Stomach (tissue), 4 donors: ENCODE measurements at regions not wholly inside any gene's neighbourhood (a gene's known extent, or its start where the extent isn't known, plus 50 kb on each side); places are given as distances from the start of the nearest gene placed in this dataset.

Source experiments
- EP300 ChIP-seq: sonication (generic); formaldehyde crosslinking; IDR thresholded peaks from one replicate; pipeline ENCODE4 v1.6.1; 2017; ENCODE audit warnings: antibody characterized with exemption
- POLR2AphosphoS5 ChIP-seq, 3 donors: sonication (generic); formaldehyde crosslinking; IDR thresholded peaks; one replicate each; pipeline ENCODE4 v1.6.1; 2016; ENCODE audit warnings: antibody characterized with exemption in 3 of 3
- TF ChIP-seq, protein P1 (sequence below), 7 experiments: fragments of 450-650 bp in 4 of 7; fragments of 200-600 bp in 3 of 7; sonication (generic) in 3 of 7; IDR thresholded peaks; one replicate each; pipeline ENCODE4 v1.5.1; 2016 to 2019; ENCODE audit warnings: antibody characterized with exemption in 7 of 7, control low read depth in 2 of 7, mild to moderate bottlenecking in 1 of 7

DNA sequence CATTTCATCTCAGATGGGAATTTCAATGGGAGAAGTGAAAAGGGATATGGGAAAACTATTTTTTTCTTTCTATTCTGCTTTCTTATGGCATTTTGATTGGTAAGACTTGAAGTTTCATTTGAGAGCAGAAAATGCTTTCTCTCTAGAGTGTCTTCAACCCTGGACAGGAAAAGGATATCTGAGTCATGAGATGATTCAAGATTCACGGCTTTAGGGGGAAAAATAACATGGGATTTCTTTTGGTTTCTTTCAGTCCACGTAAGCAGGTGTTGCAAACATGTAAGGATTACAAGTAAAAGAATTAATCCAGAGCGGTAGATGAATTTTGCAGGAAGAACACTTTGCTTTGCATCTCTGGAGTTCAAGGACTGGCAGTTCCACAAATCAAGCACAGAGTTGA, 1001.0 kb upstream of the TENM4 start:
- TF ChIP-seq, protein P1, sequence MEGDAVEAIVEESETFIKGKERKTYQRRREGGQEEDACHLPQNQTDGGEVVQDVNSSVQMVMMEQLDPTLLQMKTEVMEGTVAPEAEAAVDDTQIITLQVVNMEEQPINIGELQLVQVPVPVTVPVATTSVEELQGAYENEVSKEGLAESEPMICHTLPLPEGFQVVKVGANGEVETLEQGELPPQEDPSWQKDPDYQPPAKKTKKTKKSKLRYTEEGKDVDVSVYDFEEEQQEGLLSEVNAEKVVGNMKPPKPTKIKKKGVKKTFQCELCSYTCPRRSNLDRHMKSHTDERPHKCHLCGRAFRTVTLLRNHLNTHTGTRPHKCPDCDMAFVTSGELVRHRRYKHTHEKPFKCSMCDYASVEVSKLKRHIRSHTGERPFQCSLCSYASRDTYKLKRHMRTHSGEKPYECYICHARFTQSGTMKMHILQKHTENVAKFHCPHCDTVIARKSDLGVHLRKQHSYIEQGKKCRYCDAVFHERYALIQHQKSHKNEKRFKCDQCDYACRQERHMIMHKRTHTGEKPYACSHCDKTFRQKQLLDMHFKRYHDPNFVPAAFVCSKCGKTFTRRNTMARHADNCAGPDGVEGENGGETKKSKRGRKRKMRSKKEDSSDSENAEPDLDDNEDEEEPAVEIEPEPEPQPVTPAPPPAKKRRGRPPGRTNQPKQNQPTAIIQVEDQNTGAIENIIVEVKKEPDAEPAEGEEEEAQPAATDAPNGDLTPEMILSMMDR (IDR thresholded peaks at IDR 0.05), result no peak
- TF ChIP-seq EP300 (no peak), POLR2AphosphoS5 (IDR thresholded peaks at IDR 0.05) (no peak)
